EL (cell line): ENCODE measurements at regions not wholly inside any gene's neighbourhood (a gene's known extent, or its start where the extent isn't known, plus 50 kb on each side); places are given as distances from the start of the nearest gene placed in this dataset.

Experiments
- DNase-seq: peaks from one replicate; pipeline ENCODE4 v3.0.0-alpha.2; 2016

GRCh38 chr16:11476676-11477075, 110.0 kb downstream of the LITAF start:
- DNase-seq = no peak

GRCh38 chr16:11478431-11479119, 108.1 kb downstream of the LITAF start:
- no peak for DNase-seq

GRCh38 chr16:11479916-11480315, 106.8 kb downstream of the LITAF start:
- DNase-seq = no peak

- DNase-seq = no peak
Measured at GRCh38 chr16:11480634-11481033, 106.1 kb downstream of the LITAF start.

GRCh38 chr16:11481987-11482386, 104.7 kb downstream of the LITAF start:
- DNase-seq = peak; percentile 47

GRCh38 chr16:11482946-11483748, 103.6 kb downstream of the LITAF start:
- no peak for DNase-seq

- peak; percentile 59 for DNase-seq
Measured at GRCh38 chr16:11484691-11485258, 101.9 kb downstream of the LITAF start.

- DNase-seq = no peak
Measured at GRCh38 chr16:11485676-11486075, 101.0 kb downstream of the LITAF start.

- no peak for DNase-seq
Measured at GRCh38 chr16:11487289-11487688, 99.4 kb downstream of the LITAF start.

GRCh38 chr16:11488304-11488703, 98.4 kb downstream of the LITAF start:
- DNase-seq = no peak

- DNase-seq = no peak
Measured at GRCh38 chr16:11491524-11491923, 95.2 kb downstream of the LITAF start.

- DNase-seq = no peak
Measured at GRCh38 chr16:11492808-11493530, 93.8 kb downstream of the LITAF start.

- DNase-seq = no peak
Measured at GRCh38 chr16:11493531-11493929, 93.2 kb downstream of the LITAF start.

GRCh38 chr16:11494029-11494428, 92.7 kb downstream of the LITAF start:
- no peak for DNase-seq

GRCh38 chr16:11494433-11494832, 92.3 kb downstream of the LITAF start:
- DNase-seq = no peak

GRCh38 chr16:11495066-11495407, 91.7 kb downstream of the LITAF start:
- DNase-seq = no peak
